Urinary bladder (tissue), 3 donors: ENCODE measurements at regions not wholly inside any gene's neighbourhood (a gene's known extent, or its start where the extent isn't known, plus 50 kb on each side); places are given as distances from the start of the nearest gene placed in this dataset.
A peak's percentile ranks its signal among the peaks of the same experiment; 100 is the strongest.

ENCODE experiments used
- DNase-seq: peaks from one replicate; pipeline ENCODE4 v3.0.0-alpha.2; 2015; ENCODE audit errors: extremely low spot score
- H3K27ac ChIP-seq: one replicate; pipeline ENCODE4 v1.5.1; 2013; ENCODE audit warnings: low read depth, mild to moderate bottlenecking, moderate library complexity
- H3K36me3 ChIP-seq: one replicate; pipeline ENCODE4 v1.6.1; 2013; ENCODE audit warnings: mild to moderate bottlenecking, moderate library complexity; ENCODE audit not compliant: insufficient read depth
- H3K4me1 ChIP-seq: one replicate; pipeline ENCODE4 v1.6.1; 2013; ENCODE audit warnings: mild to moderate bottlenecking, moderate library complexity; ENCODE audit not compliant: insufficient read depth
- H3K4me3 ChIP-seq: one replicate; pipeline ENCODE4 v1.5.1; 2013; ENCODE audit warnings: low read depth, low read length
- WGBS: extraction: QIAGEN DNeasy Blood & Tissue Kit; methylation state at CpG from one replicate; pipeline ENCODE4 v1.1.7; 2013; 5-methylcytosine and 5-hydroxymethylcytosine counted together
- donor health status: healthy with polysubstance abuse.
- donor health status: healthy.

DNA sequence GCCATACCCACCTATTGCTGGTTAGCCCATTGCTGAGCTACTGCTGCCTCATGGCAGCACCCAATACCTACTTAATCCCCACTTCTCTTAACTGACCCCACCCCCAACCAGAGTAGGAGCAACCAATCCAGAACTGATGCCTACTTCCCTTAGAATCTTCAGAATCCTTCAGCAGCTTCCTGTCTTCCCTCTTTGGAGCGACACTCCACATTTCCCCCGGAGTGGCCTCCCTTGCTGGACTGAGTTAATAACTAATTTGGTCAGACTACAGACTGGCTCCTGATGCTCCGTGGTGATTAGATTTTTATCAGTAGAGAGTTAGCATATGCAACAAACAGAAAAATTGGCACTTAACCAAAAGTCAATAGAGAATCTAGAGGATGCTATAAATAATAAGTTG, 51.2 kb upstream of the UBR2 start:
- peak; percentile 37 for DNase-seq
- Histone ChIP-seq H3K36me3 (no peaks in the 10 kb centered on the region), H3K4me3 (no peak overlapping the region), H3K4me1 (no peaks in the 10 kb centered on the region), H3K27ac (no peak overlapping the region)
- WGBS, result 30% methylated on average over 3 of the region's 3 CpGs

DNA sequence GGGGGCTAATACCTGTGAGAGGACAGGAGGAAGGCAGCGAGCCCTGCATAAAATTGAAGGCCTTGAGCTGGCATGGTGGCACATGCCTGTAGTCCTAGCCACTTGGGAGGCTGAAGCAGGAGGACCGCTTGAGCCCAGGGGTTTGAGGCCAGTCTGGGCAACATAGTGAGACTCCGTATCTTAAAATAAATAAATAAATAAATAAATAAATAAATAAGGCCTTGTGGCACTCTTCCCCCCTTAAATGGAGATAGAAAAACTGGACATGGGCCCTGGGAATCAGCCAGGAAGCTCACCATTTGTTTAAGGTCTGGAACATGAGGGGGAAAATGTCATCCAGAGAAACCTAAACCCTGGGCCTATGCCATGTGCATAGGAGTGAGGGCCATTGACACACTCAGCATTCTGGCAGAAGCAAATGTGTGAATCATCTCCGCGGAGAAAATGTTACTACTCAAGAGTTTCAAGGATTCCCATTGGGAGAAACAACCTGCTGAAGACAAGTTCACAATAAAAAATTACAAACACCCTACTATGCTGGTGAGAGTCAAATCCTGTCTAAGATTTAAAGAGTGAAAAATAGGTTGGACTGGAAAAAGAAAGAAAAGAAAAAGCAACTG, 51.9 kb upstream of the UBR2 start:
- Histone ChIP-seq H3K27ac (no peak overlapping the region), H3K4me3 (no peak overlapping the region), H3K4me1 (no peaks in the 10 kb centered on the region), H3K36me3 (no peaks in the 10 kb centered on the region)
- no peak for DNase-seq
- 81% methylated on average over 5 of the region's 5 CpGs for WGBS

GRCh38 chr6:42510795-42511194, 53.0 kb upstream of the UBR2 start:
- H3K4me1 ChIP-seq, result no peaks in the 10 kb centered on the region
- no peak for DNase-seq
- 94% methylated on average over 2 of the region's 2 CpGs for WGBS

DNA sequence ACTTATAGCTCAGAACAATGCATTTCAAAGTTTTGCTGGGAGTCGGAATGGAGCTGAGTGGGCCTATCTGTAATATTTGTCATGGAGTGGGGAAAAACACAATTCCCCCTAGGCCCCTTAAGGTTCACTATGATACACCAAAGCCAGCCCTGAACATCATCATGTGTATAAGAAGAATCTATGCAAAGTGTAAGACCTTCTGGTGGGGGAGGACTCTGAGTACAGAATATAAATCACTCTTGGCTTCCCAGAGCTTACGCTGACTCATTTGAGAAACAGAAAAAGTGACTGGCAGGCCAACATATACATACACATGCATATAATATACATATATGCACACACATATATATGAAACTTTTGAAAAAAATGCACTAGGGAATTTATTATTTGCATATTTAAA, 54.1 kb upstream of the UBR2 start:
- Histone ChIP-seq H3K27ac (no peak overlapping the region), H3K4me3 (no peak overlapping the region), H3K4me1 (no peaks in the 10 kb centered on the region), H3K36me3 (no peaks in the 10 kb centered on the region)
- WGBS, result 97% methylated on average over 2 of the region's 2 CpGs
- no peak for DNase-seq

More at GRCh38 chr6:42510795-42511194, 53.0 kb upstream of the UBR2 start:
- Histone ChIP-seq H3K4me3 (no peak overlapping the region), H3K36me3 (no peaks in the 10 kb centered on the region), H3K27ac (no peak overlapping the region)

GRCh38 chr6:42509256-42509655, 54.6 kb upstream of the UBR2 start:
- 83% methylated on average over 2 of the region's 2 CpGs for WGBS
- Histone ChIP-seq H3K4me1 (no peaks in the 10 kb centered on the region), H3K36me3 (no peaks in the 10 kb centered on the region), H3K27ac (no peak overlapping the region), H3K4me3 (no peak overlapping the region)
- no peak for DNase-seq

GRCh38 chr6:42507901-42508300, 55.9 kb upstream of the UBR2 start:
- no peaks in the 10 kb centered on the region for H3K4me1 ChIP-seq
- DNase-seq, result no peak
- H3K4me3 ChIP-seq, result no peak overlapping the region
- 30% methylated on average over 1 of the region's 1 CpG for WGBS
- H3K27ac ChIP-seq, result no peak overlapping the region
- H3K36me3 ChIP-seq, result no peaks in the 10 kb centered on the region

DNA sequence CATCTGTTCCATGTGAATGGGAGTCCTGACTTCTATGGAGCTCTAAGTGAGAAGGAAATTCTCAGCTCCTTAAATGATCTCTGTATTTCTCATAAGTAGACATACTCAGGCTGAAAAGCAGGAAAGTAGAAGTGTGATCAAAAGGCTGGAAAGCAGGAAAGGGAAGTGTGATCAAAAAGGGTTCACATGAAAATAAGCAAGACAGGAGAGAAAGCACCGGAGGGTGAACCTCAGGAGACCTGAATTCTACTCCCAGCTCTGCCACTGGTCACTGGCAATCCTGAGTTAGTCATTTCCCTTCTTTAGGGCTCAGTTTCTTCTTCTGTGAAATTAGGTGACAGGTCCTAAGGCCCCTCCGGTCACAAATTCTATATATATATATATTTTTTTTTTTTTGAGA, 55.5 kb upstream of the TRERF1 start:
- DNase-seq, result no peak

GRCh38 chr6:42506070-42506469, 54.3 kb upstream of the TRERF1 start:
- 84% methylated on average over 6 of the region's 6 CpGs for WGBS
- Histone ChIP-seq H3K27ac (no peak overlapping the region), H3K4me3 (no peak overlapping the region), H3K36me3 (no peaks in the 10 kb centered on the region), H3K4me1 (no peaks in the 10 kb centered on the region)
- no peak for DNase-seq

More for the DNA sequence above, 55.5 kb upstream of the TRERF1 start:
- no peaks in the 10 kb centered on the region for H3K36me3 ChIP-seq
- 48% methylated on average over 2 of the region's 2 CpGs for WGBS
- no peak overlapping the region for H3K27ac ChIP-seq
- no peaks in the 10 kb centered on the region for H3K4me1 ChIP-seq
- H3K4me3 ChIP-seq, result no peak overlapping the region

GRCh38 chr6:42505385-42505718, 53.6 kb upstream of the TRERF1 start:
- Histone ChIP-seq H3K27ac (no peak overlapping the region), H3K4me1 (no peaks in the 10 kb centered on the region), H3K4me3 (no peak overlapping the region), H3K36me3 (no peaks in the 10 kb centered on the region)
- DNase-seq, result no peak
- whole genome bisulfite sequencing, result 53% methylated on average over 1 of the region's 1 CpG

GRCh38 chr6:42503894-42504293, 52.2 kb upstream of the TRERF1 start:
- no peak overlapping the region for H3K4me3 ChIP-seq
- no peaks in the 10 kb centered on the region for H3K36me3 ChIP-seq
- no peak overlapping the region for H3K27ac ChIP-seq
- DNase-seq, result no peak
- WGBS, result 90% methylated on average over 3 of the region's 3 CpGs
- H3K4me1 ChIP-seq, result no peaks in the 10 kb centered on the region

GRCh38 chr6:42502990-42503389, 51.3 kb upstream of the TRERF1 start:
- H3K4me3 ChIP-seq, result no peak overlapping the region
- no peak for DNase-seq
- H3K27ac ChIP-seq, result no peak overlapping the region
- WGBS, result 90% methylated on average over 3 of the region's 3 CpGs
- H3K36me3 ChIP-seq, result no peaks in the 10 kb centered on the region
- H3K4me1 ChIP-seq, result no peaks in the 10 kb centered on the region

- no peak for DNase-seq
- Histone ChIP-seq H3K27ac (no peak overlapping the region), H3K4me3 (no peak overlapping the region), H3K36me3 (no peaks in the 10 kb centered on the region), H3K4me1 (no peaks in the 10 kb centered on the region)
- 65% methylated on average over 1 of the region's 1 CpG for WGBS
Measured at GRCh38 chr6:42502127-42502526, 50.4 kb upstream of the TRERF1 start.
